K562 (cell line): ENCODE measurements at regions not wholly inside any gene's neighbourhood (a gene's known extent, or its start where the extent isn't known, plus 50 kb on each side); places are given as distances from the start of the nearest gene placed in this dataset.

Experiments used
- ATAC-seq: fragments of 200-7000 bp; cut with Tn5 transposase; 3 replicates; pipeline ENCODE4 v1.9.1; 2020; ENCODE audit warnings: moderate library complexity
- BruUV-seq: library from RNA; stranded (reverse); fragments of 400-500 nt; replicated peaks from 2 replicates; lab custom pipeline; 2021; lab: Mats Ljungman, UMichigan
- CTCF ChIA-PET: fragments of 300-600 bp; formaldehyde crosslinking; extraction: SDS; loops from one replicate; lab custom pipeline; 2021; ENCODE audit warnings: low intra/inter-chr PET ratio; lab: Yijun Ruan, JAX
- POLR2A ChIA-PET: fragments of 300-600, 350-650 bp; sonication (Branson Sonifier 250); formaldehyde crosslinking; extraction: SDS; loops from one replicate; lab custom pipeline; 2021; ENCODE audit warnings: antibody characterized with exemption, inconsistent platforms; lab: Yijun Ruan, JAX
- DNase-seq, 4 experiments: peaks; one replicate each; pipeline versions ENCODE4 v3.0.0 to v3.0.0-alpha.2; 2011 to 2018; ENCODE audit warnings: low spot score in 3 of 4, mixed read lengths in 3 of 4; ENCODE audit errors: extremely low read depth in 1 of 4
- FAIRE-seq: peaks from 2 replicates; lab custom pipeline; 2011; peaks lifted over from hg19 to GRCh38; lab: Jason Lieb, UNC
- H2AFZ ChIP-seq: 2 replicates; pipeline ENCODE4 v1.6.0; 2011; ENCODE audit warnings: low read depth, low read length, control low read depth, inconsistent platforms
- H3K27ac ChIP-seq: fragments of 200-600 bp; 3 replicates; pipeline ENCODE4 v1.8.0; 2011; ENCODE audit warnings: low read depth, mild to moderate bottlenecking, control low read depth, inconsistent platforms, low read length, moderate library complexity, mixed read lengths; ENCODE audit errors: extremely low read depth
- H3K27me3 ChIP-seq, 2 experiments: fragments of 300-600 bp in 1 of 2; 2 replicates in 1 of 2; 3 replicates in 1 of 2; pipeline versions ENCODE4 v1.6.0 to v1.8.0; 2011; ENCODE audit warnings: inconsistent platforms in 2 of 2, low read length in 2 of 2, mild to moderate bottlenecking in 1 of 2, mixed read lengths in 1 of 2, moderate library complexity in 1 of 2; ENCODE audit not compliant: control insufficient read depth in 2 of 2, insufficient read depth in 2 of 2
- H3K36me3 ChIP-seq: fragments of 300-600 bp; 3 replicates; pipeline ENCODE4 v1.8.0; 2011; ENCODE audit warnings: mild to moderate bottlenecking, low read length, inconsistent platforms; ENCODE audit not compliant: control insufficient read depth, insufficient read depth
- H3K4me1 ChIP-seq, 2 experiments: fragments of 200-600 bp in 1 of 2; replicated peaks in 1 of 2; 2 replicates in 1 of 2; 3 replicates in 1 of 2; pipeline versions ENCODE4 v1.5.1 to v1.8.0; 2011; ENCODE audit warnings: inconsistent platforms in 2 of 2, low read length in 2 of 2, mild to moderate bottlenecking in 1 of 2, mixed read lengths in 1 of 2, moderate library complexity in 1 of 2; ENCODE audit not compliant: control insufficient read depth in 2 of 2, insufficient read depth in 2 of 2
- H3K4me2 ChIP-seq: 2 replicates; pipeline ENCODE4 v1.6.1; 2011; ENCODE audit warnings: low read length, control low read depth, inconsistent platforms, mixed read lengths; ENCODE audit not compliant: insufficient read depth
- H3K4me3 ChIP-seq: fragments of 200-600 bp; sonication (generic), shearing (Covaris generic); 2 replicates; pipeline ENCODE4 v1.5.1; 2016; ENCODE audit warnings: control low read depth, inconsistent platforms
- H3K79me2 ChIP-seq: fragments of 200-600 bp; 3 replicates; pipeline ENCODE4 v1.8.0; 2011; ENCODE audit warnings: low read length, inconsistent platforms; ENCODE audit not compliant: control insufficient read depth, insufficient read depth
- H3K9ac ChIP-seq, 2 experiments: 2 replicates each; pipeline versions ENCODE4 v1.6.0 to v1.6.1; 2011; ENCODE audit warnings: low read depth in 2 of 2, low read length in 2 of 2, control low read depth in 1 of 2, inconsistent platforms in 1 of 2, mild to moderate bottlenecking in 1 of 2, mixed read lengths in 1 of 2; ENCODE audit not compliant: insufficient read depth in 1 of 2
- H3K9me1 ChIP-seq: one replicate; pipeline ENCODE4 v1.6.0; 2011; ENCODE audit warnings: inconsistent platforms, mild to moderate bottlenecking, low read length, moderate library complexity; ENCODE audit not compliant: control insufficient read depth, insufficient read depth
- H3K9me3 ChIP-seq: replicated peaks from 2 replicates; pipeline ENCODE4 v1.5.1; 2011; ENCODE audit warnings: low read depth, low read length, inconsistent platforms; ENCODE audit not compliant: control insufficient read depth, insufficient read depth
- H4K20me1 ChIP-seq: replicated peaks from 2 replicates; pipeline ENCODE4 v1.6.1; 2011; ENCODE audit warnings: low read length, inconsistent platforms, mixed read lengths; ENCODE audit not compliant: control insufficient read depth, insufficient read depth
- HCFC1 ChIP-seq: IDR thresholded peaks from 2 replicates; pipeline ENCODE4 v1.6.1; 2012; ENCODE audit warnings: low read depth, low read length, improper control_type of control experiment
- HDAC3 ChIP-seq: fragments of 450-650 bp; IDR thresholded peaks from 2 replicates; pipeline ENCODE4 v1.6.1; 2018; ENCODE audit warnings: borderline replicate concordance, mild to moderate bottlenecking, moderate library complexity; ENCODE audit not compliant: partially characterized antibody
- HES1 ChIP-seq: fragments of 450-650 bp; IDR thresholded peaks from 2 replicates; pipeline ENCODE4 v1.6.1; 2016; ENCODE audit warnings: low read depth, mild to moderate bottlenecking, moderate library complexity
- IFI16 ChIP-seq: fragments of 250-450 bp; sonication (Bioruptor Pico); IDR thresholded peaks from 2 replicates; pipeline ENCODE4 v2.1.2; 2022; ENCODE audit warnings: mild to moderate bottlenecking, inconsistent platforms
- MAFK ChIP-seq: IDR thresholded peaks from 2 replicates; pipeline ENCODE4 v1.6.1; 2011; ENCODE audit warnings: low read length, improper control_type of control experiment
- POLR2A ChIP-seq: fragments of 450-650 bp; conservative IDR thresholded peaks from 2 replicates; pipeline ENCODE4 v1.6.1; 2016
- PPARD ChIP-seq: fragments of 250-450 bp; sonication (Bioruptor Pico); IDR thresholded peaks from 2 replicates; pipeline ENCODE4 v1.8.0; 2022; ENCODE audit warnings: inconsistent platforms, mild to moderate bottlenecking, moderate library complexity
- RBM14 ChIP-seq: fragments of 200-400 bp; formaldehyde crosslinking; IDR thresholded peaks from 2 replicates; pipeline ENCODE4 v1.6.1; 2018; ENCODE audit warnings: low read depth, mild to moderate bottlenecking, low read length, moderate library complexity, borderline replicate concordance; ENCODE audit not compliant: insufficient read depth
- SLC30A9 ChIP-seq: fragments of 250-450 bp; sonication (Bioruptor Pico); IDR thresholded peaks from 2 replicates; pipeline ENCODE4 v1.8.0; 2022; ENCODE audit warnings: mild to moderate bottlenecking, moderate library complexity
- SMARCA5 ChIP-seq: fragments of 450-650 bp; IDR thresholded peaks from 2 replicates; pipeline ENCODE4 v1.6.1; 2016
- TAL1 ChIP-seq: fragments of 450-650 bp; IDR thresholded peaks from 2 replicates; pipeline ENCODE4 v1.6.1; 2016; ENCODE audit warnings: mild to moderate bottlenecking
- ZBTB1 ChIP-seq: sonication (generic); formaldehyde crosslinking; IDR thresholded peaks from 2 replicates; pipeline ENCODE4 v1.8.1; 2023; ENCODE audit warnings: missing genetic modification reagents, low read depth, mild to moderate bottlenecking, borderline replicate concordance
- ZBTB12 ChIP-seq: fragments of 250-450 bp; sonication (Bioruptor Pico); IDR thresholded peaks from 2 replicates; pipeline ENCODE4 v1.4.0; 2020
- WGBS: fragments of 100-300 bp; shearing (Covaris generic); methylation state at CpG from one replicate; pipeline ENCODE4 v1.1.6; 2016; ENCODE audit warnings: low coverage, mixed read lengths; ENCODE audit not compliant: insufficient coverage; ENCODE audit errors: missing lambda C conversion rate; 5-methylcytosine and 5-hydroxymethylcytosine counted together
- in situ Hi-C: fragments of 300-500 bp; cut with MboI; formaldehyde crosslinking; loops from 4 replicates; pipeline ENCODE4 v1.15.0; 2018; ENCODE audit warnings: inconsistent platforms, mixed read lengths
- intact Hi-C: fragments of 100-400 bp; cut with micrococcal nuclease; formaldehyde crosslinking; loops from 2 replicates; pipeline ENCODE4 v1.14.2; 2022

GRCh38 chr11:115980337-115981103 lies 476.3 kb upstream of the CADM1 start:
- no peaks in the 10 kb centered on the region for H3K9me1 ChIP-seq
- POLR2A ChIA-PET, result no interaction called here
- ATAC-seq, result no peak
- no peaks in the 10 kb centered on the region for H3K9me3 ChIP-seq
- H3K4me2 ChIP-seq, result no peak overlapping the region
- no TSS peak for BruUV-seq
- no peak for DNase-seq
- H3K4me3 ChIP-seq, result no peak overlapping the region
- no peaks in the 10 kb centered on the region for H3K4me1 ChIP-seq
- no peak overlapping the region for H2AFZ ChIP-seq
- no peak for FAIRE-seq
- WGBS, result under 1% methylated on average over 14 of the region's 14 CpGs
- CTCF ChIA-PET, result no interaction called here
- H4K20me1 ChIP-seq, result no peaks in the 10 kb centered on the region; the same call in 1 of the 2 replicates
- in situ Hi-C loops, result no loop called here
- H3K27me3 ChIP-seq, result no peaks in the 10 kb centered on the region
- H3K27ac ChIP-seq, result no peak overlapping the region
- TF ChIP-seq RBM14 (no peak), SMARCA5 (no peak)
- intact Hi-C loops, result loop anchor here (10.0 kb wide), 1 partner anchor 646 kb away; no protein-coding TSS in a partner anchor
- H3K36me3 ChIP-seq, result no peaks in the 10 kb centered on the region
- no peak overlapping the region for H3K9ac ChIP-seq
- H3K79me2 ChIP-seq, result no peaks in the 10 kb centered on the region

- TF ChIP-seq PPARD, result no peak
- no peak for TF ChIP-seq HCFC1
- no peak for TF ChIP-seq MAFK
- no peak for TF ChIP-seq TAL1
- no peak for TF ChIP-seq HDAC3
- no peak for TF ChIP-seq POLR2A
- no peak for TF ChIP-seq ZBTB12 (CRISPR knock-in tag)
- no peak for TF ChIP-seq HES1
- TF ChIP-seq ZBTB1, result no peak
- TF ChIP-seq SLC30A9 (CRISPR knock-in tag), result no peak
- no peak for TF ChIP-seq IFI16 (CRISPR knock-in tag)
- ChIA-PET CTCF (no interaction called here), POLR2A (no interaction called here)
- H3K9me1 ChIP-seq, result no peaks in the 10 kb centered on the region
- no peak for DNase-seq
- no peak overlapping the region for H3K9ac ChIP-seq
- no peaks in the 10 kb centered on the region for H3K36me3 ChIP-seq
- H3K9me3 ChIP-seq, result no peaks in the 10 kb centered on the region
- H3K27ac ChIP-seq, result no peak overlapping the region
- FAIRE-seq, result no peak
- no peaks in the 10 kb centered on the region for H3K27me3 ChIP-seq
- 0% methylated on average over 1 of the region's 1 CpG for WGBS
- no peak overlapping the region for H2AFZ ChIP-seq
- intact Hi-C loops, result no loop called here
- BruUV-seq, result no TSS peak
- no peaks in the 10 kb centered on the region for H3K4me1 ChIP-seq
- H4K20me1 ChIP-seq, result no peaks in the 10 kb centered on the region; the same call in 1 of the 2 replicates
- H3K4me3 ChIP-seq, result no peak overlapping the region
- H3K4me2 ChIP-seq, result no peak overlapping the region
- H3K79me2 ChIP-seq, result no peaks in the 10 kb centered on the region
- in situ Hi-C loops, result no loop called here
- no peak for ATAC-seq
These were observed 470.5 kb upstream of the CADM1 start for GRCh38 chr11:115974703-115975102.
